HEK293 (cell line): ENCODE measurements at regions not wholly inside any gene's neighbourhood (a gene's known extent, or its start where the extent isn't known, plus 50 kb on each side); places are given as distances from the start of the nearest gene placed in this dataset.

Source experiments
- CTCF ChIP-seq: fragments of 450-650 bp; formaldehyde crosslinking; IDR thresholded peaks from 2 replicates; pipeline ENCODE4 v1.5.1; 2016; ENCODE audit warnings: missing biosample characterization, missing genetic modification characterization
- PATZ1 ChIP-seq: fragments of 450-650 bp; formaldehyde crosslinking; IDR thresholded peaks from 2 replicates; pipeline ENCODE4 v1.5.1; 2016; ENCODE audit warnings: missing biosample characterization, missing genetic modification characterization
- REST ChIP-seq: fragments of 450-650 bp; formaldehyde crosslinking; IDR thresholded peaks from 2 replicates; pipeline ENCODE4 v1.5.1; 2016; ENCODE audit warnings: missing biosample characterization, missing genetic modification characterization
- ZNF121 ChIP-seq: fragments of 450-650 bp; formaldehyde crosslinking; IDR thresholded peaks from 2 replicates; pipeline ENCODE4 v1.5.1; 2016; ENCODE audit warnings: missing biosample characterization, missing genetic modification characterization
- ZNF280C ChIP-seq: fragments of 450-650 bp; formaldehyde crosslinking; IDR thresholded peaks from 2 replicates; pipeline ENCODE4 v1.5.1; 2016; ENCODE audit warnings: missing biosample characterization, missing genetic modification characterization
- ZNF292 ChIP-seq: fragments of 450-650 bp; formaldehyde crosslinking; IDR thresholded peaks from 2 replicates; pipeline ENCODE4 v1.5.1; 2016; ENCODE audit warnings: low read depth, missing biosample characterization, missing genetic modification characterization, borderline replicate concordance
- ZNF394 ChIP-seq: fragments of 450-650 bp; formaldehyde crosslinking; IDR thresholded peaks from 2 replicates; pipeline ENCODE4 v1.5.1; 2016; ENCODE audit warnings: missing biosample characterization, missing genetic modification characterization, mild to moderate bottlenecking, moderate library complexity, borderline replicate concordance
- ZNF561 ChIP-seq: fragments of 450-650 bp; IDR thresholded peaks from 2 replicates; pipeline ENCODE4 v1.5.1; 2018; ENCODE audit warnings: missing biosample characterization, missing genetic modification characterization, borderline replicate concordance

GRCh38 chr1:220992705-220993052 lies 113.4 kb downstream of the HLX start:
- TF ChIP-seq CTCF (tag by site-specific recombination) (no peak), ZNF394 (no peak), PATZ1 (tag by site-specific recombination) (no peak), ZNF561 (tag by site-specific recombination) (no peak), ZNF121 (tag by site-specific recombination) (no peak), ZNF292 (no peak), ZNF280C (no peak), REST (no peak)
